ENCODE measurements at regions not wholly inside any gene's neighbourhood (a gene's known extent, or its start where the extent isn't known, plus 50 kb on each side); places are given as distances from the start of the nearest gene placed in this dataset.
A peak's percentile ranks its signal among the peaks of the same experiment; 100 is the strongest.
"Not testable (repeated sequence)": the region's sequence is repeated elsewhere in the genome, so short reads cannot be mapped to it uniquely, and the experiment has no call there.

DNA sequence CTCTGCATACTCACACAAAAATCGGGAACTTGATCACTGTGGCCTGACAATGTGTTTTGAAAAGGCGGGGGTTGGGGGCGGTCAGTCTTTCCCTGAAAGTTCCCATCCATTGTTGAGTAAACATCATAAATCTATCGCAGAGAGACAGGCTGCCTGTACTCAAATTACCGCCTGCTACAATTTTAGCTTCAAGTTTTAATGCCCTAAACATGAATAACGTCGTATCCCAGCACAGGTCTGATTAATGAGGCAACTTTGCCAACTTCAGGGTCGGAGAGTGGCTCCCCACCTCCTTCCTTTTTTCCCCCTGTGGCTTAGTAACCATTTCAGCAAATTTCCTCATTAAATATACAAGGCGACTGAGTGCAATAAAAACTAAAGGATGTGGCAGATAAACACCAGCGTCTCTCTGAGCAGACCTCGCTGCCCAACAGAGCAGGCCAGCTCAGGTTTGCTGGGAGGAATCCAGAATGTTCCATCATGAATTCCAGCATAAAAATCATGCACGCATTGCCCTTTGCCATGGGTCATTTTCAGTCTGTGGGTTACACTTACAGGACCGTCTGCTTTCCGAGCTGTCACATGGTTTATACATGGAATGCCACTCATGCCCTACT, 213.5 kb upstream of the PLGLB2 start:
- H3K27ac Mint-ChIP-seq; DNase-seq; intact Hi-C loops (cut with micrococcal nuclease); H3K9me3 Mint-ChIP-seq; CTCF ChIA-PET; H3K4me3 Mint-ChIP-seq; H3K36me3 Mint-ChIP-seq (ENCODE audit: low read depth); H3K27me3 Mint-ChIP-seq (ENCODE audit: low read depth): not testable (repeated sequence)
- peaks cover 15% of the 10 kb centered on the region for H3K4me1 Mint-ChIP-seq (ENCODE audit: low read depth)

DNA sequence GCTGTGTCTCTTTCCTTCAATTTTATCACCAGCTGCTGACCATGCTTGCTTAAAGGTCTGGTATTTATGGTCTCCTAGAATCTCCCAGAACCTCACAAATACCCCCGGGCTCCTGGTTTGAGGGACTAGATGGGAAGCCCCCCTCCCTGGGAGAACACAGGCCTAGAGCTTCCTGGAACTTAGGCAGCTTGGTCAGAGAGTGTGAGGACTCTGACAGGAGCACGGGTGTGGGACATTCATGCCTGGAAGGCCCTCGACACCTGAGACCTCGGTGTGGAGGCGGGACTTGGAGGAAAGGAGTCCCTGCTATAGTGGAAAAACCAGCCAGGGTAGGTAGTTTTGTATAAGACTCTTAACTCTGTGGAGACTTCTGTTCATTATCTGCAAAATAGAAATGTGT, 211.5 kb upstream of the PLGLB2 start:
- H3K27me3 Mint-ChIP-seq (ENCODE audit: low read depth); H3K36me3 Mint-ChIP-seq (ENCODE audit: low read depth); H3K27ac Mint-ChIP-seq; DNase-seq; intact Hi-C loops (cut with micrococcal nuclease); H3K9me3 Mint-ChIP-seq; CTCF ChIA-PET; H3K4me3 Mint-ChIP-seq: not testable (repeated sequence)
- H3K4me1 Mint-ChIP-seq (ENCODE audit: low read depth), result peaks cover 15% of the 10 kb centered on the region

DNA sequence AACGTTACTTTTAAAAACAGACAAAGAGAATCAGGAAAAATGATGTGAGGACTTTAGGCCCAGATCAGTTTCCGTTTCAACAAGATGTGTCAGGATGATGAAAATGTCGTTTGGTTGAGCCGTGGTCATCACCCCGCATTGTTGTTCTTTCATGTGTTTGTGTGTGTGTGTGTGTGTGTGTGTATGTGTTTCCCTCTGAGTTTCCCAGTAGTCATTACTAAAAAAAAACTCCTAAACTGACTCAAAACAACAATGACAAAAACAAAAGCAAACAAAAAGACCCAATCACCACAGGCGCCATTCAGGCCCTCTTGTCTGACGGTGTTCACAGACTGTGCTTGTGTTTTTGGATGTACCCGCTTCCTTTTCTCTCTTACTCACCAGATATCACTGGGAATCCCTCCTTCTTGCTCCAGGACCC, 210.6 kb upstream of the PLGLB2 start:
- DNase-seq, result peak; percentile 20
- H3K4me3 Mint-ChIP-seq; H3K9me3 Mint-ChIP-seq; H3K36me3 Mint-ChIP-seq (ENCODE audit: low read depth); H3K27ac Mint-ChIP-seq; intact Hi-C loops (cut with micrococcal nuclease); H3K27me3 Mint-ChIP-seq (ENCODE audit: low read depth); CTCF ChIA-PET: not testable (repeated sequence)
- peaks cover 14% of the 10 kb centered on the region for H3K4me1 Mint-ChIP-seq (ENCODE audit: low read depth)

DNA sequence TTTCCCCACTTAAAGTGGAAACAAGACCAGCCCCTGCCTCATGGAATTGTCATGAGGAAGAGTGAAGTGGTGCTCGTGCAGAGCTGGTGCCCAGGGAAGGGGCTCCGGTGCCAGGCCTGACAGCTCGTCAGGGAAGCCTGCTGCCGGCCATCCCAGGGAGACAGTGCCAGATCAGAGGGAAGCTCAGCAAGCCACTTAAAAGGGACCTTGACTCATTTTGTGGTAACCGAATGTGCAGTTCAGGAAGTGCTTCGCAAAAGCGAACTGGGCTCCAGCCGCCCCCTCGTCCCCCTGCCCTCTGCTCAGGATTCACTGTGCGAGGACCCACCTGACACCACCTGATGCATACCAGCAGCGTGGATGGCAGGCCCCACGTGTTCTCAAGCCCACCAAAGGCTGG, 209.6 kb upstream of the PLGLB2 start:
- DNase-seq; CTCF ChIA-PET; intact Hi-C loops (cut with micrococcal nuclease); H3K27me3 Mint-ChIP-seq (ENCODE audit: low read depth); H3K36me3 Mint-ChIP-seq (ENCODE audit: low read depth); H3K9me3 Mint-ChIP-seq; H3K4me3 Mint-ChIP-seq; H3K27ac Mint-ChIP-seq: not testable (repeated sequence)
- peaks cover 12% of the 10 kb centered on the region for H3K4me1 Mint-ChIP-seq (ENCODE audit: low read depth)

DNA sequence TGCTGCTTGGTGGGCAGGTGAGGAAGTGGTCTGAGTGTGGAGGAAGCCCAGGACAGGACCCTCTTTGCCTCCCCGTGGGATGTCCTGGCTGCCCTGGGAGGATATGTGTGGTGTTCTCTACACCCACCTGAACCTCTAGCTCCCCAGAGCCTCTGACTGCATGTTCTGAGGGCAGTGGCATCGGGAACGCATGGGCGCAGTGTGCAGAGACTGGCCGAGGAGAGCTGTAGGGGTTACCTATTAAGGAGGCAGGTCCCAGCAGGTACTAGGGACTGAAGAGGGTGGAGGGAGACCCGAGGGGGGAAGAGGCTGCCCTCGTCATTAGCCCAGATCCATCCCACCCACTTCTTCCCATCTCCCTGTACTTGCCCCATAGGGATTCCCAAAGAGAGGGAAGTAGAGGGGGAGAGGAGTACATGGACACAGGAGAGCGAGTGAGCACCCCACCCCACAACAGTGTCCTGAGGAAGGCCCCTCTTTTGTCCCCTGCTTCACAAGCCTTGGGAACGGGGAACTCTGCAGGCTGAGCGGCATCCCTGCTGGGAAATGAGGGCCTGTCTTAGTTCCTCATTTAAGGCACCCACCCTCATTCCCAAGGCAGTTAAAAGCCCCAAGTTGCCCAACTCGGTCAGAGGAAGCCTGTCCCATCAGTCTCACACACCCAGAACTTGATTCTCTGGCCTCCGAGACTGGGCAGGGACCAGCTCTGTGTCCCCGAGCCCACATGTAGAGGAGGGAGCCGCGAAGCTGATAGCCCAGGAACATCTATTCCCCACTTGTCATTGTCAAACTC, 208.5 kb upstream of the PLGLB2 start:
- H3K4me3 Mint-ChIP-seq; H3K9me3 Mint-ChIP-seq; CTCF ChIA-PET; H3K4me1 Mint-ChIP-seq (ENCODE audit: low read depth); H3K27me3 Mint-ChIP-seq (ENCODE audit: low read depth); intact Hi-C loops (cut with micrococcal nuclease); DNase-seq; H3K36me3 Mint-ChIP-seq (ENCODE audit: low read depth); H3K27ac Mint-ChIP-seq: not testable (repeated sequence)

DNA sequence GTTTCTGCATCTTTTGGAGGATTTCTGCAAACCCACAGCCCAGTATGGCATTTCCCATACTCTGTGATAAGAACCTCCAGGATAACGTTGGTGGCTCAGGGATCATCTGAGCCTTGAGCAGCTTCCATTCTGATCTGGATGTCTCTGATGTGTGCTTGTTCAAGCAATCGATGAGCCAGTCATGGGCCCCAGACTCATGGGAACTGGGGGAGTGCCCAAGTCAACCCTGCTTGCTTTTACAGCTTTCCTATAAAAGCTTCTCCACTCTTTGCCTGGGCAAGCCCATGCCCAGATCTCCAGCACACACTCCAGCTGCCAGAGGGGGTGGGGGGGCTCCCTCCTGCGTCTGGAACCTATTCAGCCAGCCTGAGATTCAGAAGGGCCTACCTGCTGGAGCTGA, 207.6 kb upstream of the PLGLB2 start:
- CTCF ChIA-PET; H3K9me3 Mint-ChIP-seq; intact Hi-C loops (cut with micrococcal nuclease); DNase-seq; H3K4me1 Mint-ChIP-seq (ENCODE audit: low read depth); H3K36me3 Mint-ChIP-seq (ENCODE audit: low read depth); H3K27ac Mint-ChIP-seq; H3K27me3 Mint-ChIP-seq (ENCODE audit: low read depth); H3K4me3 Mint-ChIP-seq: not testable (repeated sequence)

DNA sequence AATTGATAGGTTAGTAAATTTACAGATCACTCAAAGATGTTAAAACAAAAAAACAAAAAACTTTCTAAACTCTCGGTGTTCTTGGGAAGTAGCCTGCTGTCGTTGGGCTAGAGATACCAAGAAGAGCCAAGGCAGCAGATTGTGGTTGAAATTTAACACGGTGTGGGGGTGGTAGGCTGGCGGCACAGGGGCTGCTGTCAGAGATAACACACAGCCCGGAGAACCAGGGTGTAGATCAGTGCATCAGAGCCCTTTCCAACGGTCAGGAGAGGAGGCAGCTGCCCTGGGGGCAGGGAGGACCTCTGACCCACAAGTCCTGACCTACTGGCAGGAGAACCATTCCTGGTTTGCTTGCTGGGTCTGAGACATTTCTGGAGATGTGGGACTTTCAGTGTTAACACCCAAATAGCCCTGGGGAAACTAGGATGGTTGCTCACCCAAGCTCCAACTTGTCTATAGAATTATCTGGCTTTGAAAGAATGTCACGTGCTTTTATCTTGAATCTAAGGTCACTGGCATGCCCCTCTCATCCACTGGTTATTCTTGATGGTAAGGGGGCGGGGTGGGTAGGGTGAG, 205.2 kb upstream of the PLGLB2 start:
- CTCF ChIA-PET; intact Hi-C loops (cut with micrococcal nuclease); H3K4me1 Mint-ChIP-seq (ENCODE audit: low read depth); H3K9me3 Mint-ChIP-seq; H3K4me3 Mint-ChIP-seq; H3K27me3 Mint-ChIP-seq (ENCODE audit: low read depth); H3K36me3 Mint-ChIP-seq (ENCODE audit: low read depth); H3K27ac Mint-ChIP-seq: not testable (repeated sequence)
- peak; percentile 21 for DNase-seq

DNA sequence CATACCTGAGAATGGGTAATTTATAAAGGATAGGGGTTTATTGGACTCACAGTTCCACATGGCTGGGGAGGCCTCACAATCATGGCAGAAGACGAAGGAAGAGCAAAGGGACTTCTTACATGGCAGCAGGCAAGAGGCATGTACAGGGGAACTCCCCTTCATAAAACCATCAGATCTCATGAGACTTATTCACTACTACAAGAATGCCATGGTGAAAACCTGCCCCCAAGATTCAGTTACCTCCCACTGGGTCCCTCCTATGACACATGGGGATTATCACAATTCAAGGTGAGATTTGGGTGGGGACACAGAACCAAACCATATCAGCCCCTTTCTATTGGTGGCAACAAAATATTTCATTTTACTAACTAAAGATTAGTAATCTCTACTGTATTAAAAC, 204.1 kb upstream of the PLGLB2 start:
- CTCF ChIA-PET; H3K36me3 Mint-ChIP-seq (ENCODE audit: low read depth); H3K27ac Mint-ChIP-seq; H3K9me3 Mint-ChIP-seq; intact Hi-C loops (cut with micrococcal nuclease); H3K27me3 Mint-ChIP-seq (ENCODE audit: low read depth); H3K4me1 Mint-ChIP-seq (ENCODE audit: low read depth); H3K4me3 Mint-ChIP-seq; DNase-seq: not testable (repeated sequence)

DNA sequence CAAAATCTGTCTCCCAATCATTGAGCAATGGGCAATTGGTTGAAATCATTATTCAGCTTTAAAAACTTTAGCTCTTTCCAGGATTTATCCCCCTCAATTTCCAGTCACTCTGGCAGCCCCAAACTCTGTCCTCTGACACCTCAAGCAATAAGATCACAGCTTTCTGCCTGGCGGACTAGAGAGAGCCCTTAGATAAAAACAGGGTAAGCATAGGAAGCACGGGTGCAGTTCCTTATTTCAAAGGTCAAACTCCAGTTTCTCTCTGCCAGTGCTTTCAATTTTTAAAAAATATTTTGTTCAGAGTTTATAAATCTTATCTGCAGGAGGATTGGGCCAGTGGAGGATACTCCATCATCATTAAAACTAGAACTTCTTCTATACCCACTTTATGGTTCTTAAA, 200.8 kb upstream of the PLGLB2 start:
- H3K27ac Mint-ChIP-seq, H3K9me3 Mint-ChIP-seq: not testable (repeated sequence)

DNA sequence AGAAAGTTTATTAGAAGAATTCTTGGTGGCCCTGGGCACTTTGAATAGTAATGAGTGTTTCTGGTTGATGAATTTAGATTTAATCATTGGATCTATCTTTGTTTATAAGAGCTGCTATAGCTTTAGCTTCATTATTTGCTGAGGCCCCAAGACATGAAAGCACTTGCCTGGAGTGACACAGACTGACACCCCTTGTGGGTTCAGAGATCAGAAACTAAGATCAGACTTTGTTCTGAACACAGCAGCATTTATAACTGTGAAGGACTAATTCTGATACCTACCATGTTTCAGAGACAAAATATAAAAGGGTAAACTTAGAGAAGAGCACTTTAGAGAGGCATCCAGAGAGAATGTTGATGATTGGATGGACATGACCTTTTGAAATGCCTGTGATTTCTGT, 199.9 kb upstream of the PLGLB2 start:
- H3K4me3 Mint-ChIP-seq; H3K36me3 Mint-ChIP-seq (ENCODE audit: low read depth); H3K27ac Mint-ChIP-seq; CTCF ChIA-PET; DNase-seq; intact Hi-C loops (cut with micrococcal nuclease); H3K9me3 Mint-ChIP-seq; H3K27me3 Mint-ChIP-seq (ENCODE audit: low read depth): not testable (repeated sequence)
- H3K4me1 Mint-ChIP-seq (ENCODE audit: low read depth), result peaks cover 11% of the 10 kb centered on the region

More for the DNA sequence above, 200.8 kb upstream of the PLGLB2 start:
- H3K36me3 Mint-ChIP-seq (ENCODE audit: low read depth); H3K4me3 Mint-ChIP-seq; DNase-seq; H3K27me3 Mint-ChIP-seq (ENCODE audit: low read depth); intact Hi-C loops (cut with micrococcal nuclease); CTCF ChIA-PET: not testable (repeated sequence)
- peaks cover 13% of the 10 kb centered on the region for H3K4me1 Mint-ChIP-seq (ENCODE audit: low read depth)

DNA sequence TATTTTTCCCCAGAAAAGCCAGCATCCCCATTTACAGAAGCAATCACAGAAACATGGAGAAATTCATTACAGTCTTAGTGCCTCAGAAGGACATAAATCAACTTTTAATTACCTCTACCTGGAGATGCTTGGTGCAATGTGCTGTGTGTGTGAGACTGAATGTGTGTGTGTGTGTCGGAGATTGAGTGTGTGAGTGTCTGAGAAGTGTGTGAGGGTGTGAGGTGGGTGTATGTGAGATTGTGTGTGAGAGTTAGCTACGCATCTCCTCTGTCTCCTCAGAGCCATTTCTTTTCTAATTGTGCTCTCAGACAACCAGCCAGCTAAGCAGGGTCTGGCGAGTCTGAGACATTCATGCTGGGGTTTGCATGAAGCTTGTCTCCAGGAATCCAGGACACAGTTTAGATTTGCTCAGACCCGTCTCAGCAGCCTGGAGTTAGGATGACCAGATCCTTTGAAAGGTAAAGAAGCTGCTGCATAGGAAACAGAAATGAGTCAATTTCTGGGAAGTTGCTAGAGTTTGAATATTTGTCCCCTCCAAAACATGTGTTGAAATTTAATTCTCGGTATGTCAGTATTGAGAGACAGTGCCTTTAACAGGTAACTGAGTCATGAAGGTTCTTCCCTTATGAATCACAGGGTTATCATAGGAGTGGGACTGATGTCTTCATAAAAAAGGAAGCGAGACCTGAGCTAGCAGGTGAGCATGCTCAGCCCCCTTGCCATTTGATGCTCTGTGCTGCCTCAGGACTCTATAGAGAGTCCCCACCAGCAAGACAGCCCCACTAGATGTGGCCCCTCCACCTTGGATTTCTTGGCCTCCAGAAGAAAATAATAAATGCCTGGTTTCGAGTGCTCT, 199.0 kb upstream of the PLGLB2 start:
- DNase-seq; H3K9me3 Mint-ChIP-seq; intact Hi-C loops (cut with micrococcal nuclease); H3K4me3 Mint-ChIP-seq; CTCF ChIA-PET; H3K36me3 Mint-ChIP-seq (ENCODE audit: low read depth); H3K27me3 Mint-ChIP-seq (ENCODE audit: low read depth): not testable (repeated sequence)
- peak overlapping the region; percentile 83 for H3K27ac Mint-ChIP-seq
- H3K4me1 Mint-ChIP-seq (ENCODE audit: low read depth), result peaks cover 11% of the 10 kb centered on the region

DNA sequence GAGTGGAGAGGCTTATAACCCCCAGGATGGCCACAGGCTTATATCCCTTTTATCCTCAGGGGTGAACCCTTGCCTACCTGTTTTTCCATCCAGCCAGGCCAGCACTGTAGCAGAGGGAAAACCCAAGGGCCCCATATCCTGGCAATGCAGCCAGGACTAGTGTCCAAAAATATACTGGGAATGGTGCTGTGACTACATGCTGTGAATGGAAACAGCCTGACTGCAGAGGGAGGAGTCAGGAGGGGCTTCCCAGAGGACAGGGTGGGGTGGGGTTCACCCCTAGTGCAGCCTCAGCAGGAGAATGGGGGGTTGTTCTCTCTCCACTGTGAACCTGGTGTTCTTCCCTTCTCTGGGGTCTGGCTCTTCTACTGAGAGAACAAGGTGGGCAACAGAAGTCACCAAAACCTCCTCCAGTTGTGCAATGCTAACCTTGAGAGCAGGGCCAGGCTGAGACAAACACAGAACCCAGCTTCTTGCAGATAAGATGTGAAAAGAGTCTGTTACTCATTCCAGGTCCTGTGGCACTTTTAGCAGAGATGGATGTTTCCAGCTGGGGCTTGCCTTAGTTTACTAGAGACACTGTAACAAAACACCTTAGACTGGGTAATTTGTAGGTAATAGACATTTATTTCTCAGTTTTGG, 198.2 kb upstream of the PLGLB2 start:
- intact Hi-C loops (cut with micrococcal nuclease); DNase-seq; H3K4me3 Mint-ChIP-seq; H3K36me3 Mint-ChIP-seq (ENCODE audit: low read depth); H3K27ac Mint-ChIP-seq; CTCF ChIA-PET; H3K9me3 Mint-ChIP-seq; H3K27me3 Mint-ChIP-seq (ENCODE audit: low read depth): not testable (repeated sequence)
- H3K4me1 Mint-ChIP-seq (ENCODE audit: low read depth), result peaks cover 11% of the 10 kb centered on the region

All from activated naive CD4-positive, alpha-beta T cell treated with anti-CD3 and anti-CD28 coated beads for 36 hours (primary cell).